ENCODE measurements at regions not wholly inside any gene's neighbourhood (a gene's known extent, or its start where the extent isn't known, plus 50 kb on each side); places are given as distances from the start of the nearest gene placed in this dataset.

DNA sequence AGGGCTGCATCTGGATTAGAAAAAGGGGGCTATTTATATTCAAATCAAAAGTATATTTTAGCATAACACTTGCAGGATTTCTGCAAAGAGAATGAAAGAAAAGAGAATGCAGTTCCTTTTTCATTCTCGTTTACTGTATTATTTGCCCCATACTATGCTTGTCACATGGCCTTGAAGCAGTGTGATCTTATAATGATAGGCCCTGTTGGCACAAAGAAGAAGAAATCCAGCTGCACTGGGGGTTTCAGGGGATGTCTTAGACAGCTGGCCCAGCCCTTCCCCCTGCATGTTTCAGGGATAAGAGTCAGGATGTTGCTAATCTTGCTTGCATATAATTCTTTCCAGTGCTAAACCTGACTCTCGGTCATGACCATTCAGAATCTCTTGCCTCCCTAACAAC lies 369.5 kb downstream of the SEC16B start:
- no peak for DNase-seq (ENCODE audit: low read depth)
- no peak for TF ChIP-seq CTCF (IDR thresholded peaks at IDR 0.05; ENCODE audit: insufficient read depth, low read length)
- H3K4me3 ChIP-seq (ENCODE audit: low read depth, low read length): no peak overlapping the region

DNA sequence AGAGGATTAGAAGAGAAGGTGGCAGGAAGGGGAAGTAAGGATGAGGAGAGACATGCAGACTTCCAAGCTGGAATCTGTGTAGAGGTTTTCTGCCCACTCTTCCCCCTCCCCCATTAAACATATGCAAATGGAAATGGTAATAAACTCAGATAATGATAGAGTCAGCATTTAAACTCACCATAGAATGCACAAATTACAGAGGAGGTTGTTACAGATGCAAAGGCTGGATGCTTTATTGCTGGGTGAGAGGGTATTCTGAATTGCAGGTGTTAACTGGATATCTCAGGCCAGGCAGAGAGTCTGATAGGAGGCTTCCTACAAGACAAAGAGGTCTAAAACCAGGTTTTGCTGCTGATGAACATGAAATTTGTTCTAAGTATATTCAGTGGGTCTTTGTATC lies 372.5 kb downstream of the SEC16B start:
- no peak overlapping the region for H3K4me3 ChIP-seq (ENCODE audit: low read depth, low read length)
- no peak for DNase-seq (ENCODE audit: low read depth)
- no peak for TF ChIP-seq CTCF (IDR thresholded peaks at IDR 0.05; ENCODE audit: insufficient read depth, low read length)

GRCh38 chr1:177596485-177596884 lies 373.4 kb downstream of the SEC16B start:
- DNase-seq (ENCODE audit: low read depth): no peak
- H3K4me3 ChIP-seq (ENCODE audit: low read depth, low read length): no peak overlapping the region
- no peak for TF ChIP-seq CTCF (IDR thresholded peaks at IDR 0.05; ENCODE audit: insufficient read depth, low read length)

- no peak overlapping the region for H3K4me3 ChIP-seq (ENCODE audit: low read depth, low read length)
- no peak for DNase-seq (ENCODE audit: low read depth)
- no peak for TF ChIP-seq CTCF (IDR thresholded peaks at IDR 0.05; ENCODE audit: insufficient read depth, low read length)
Measured at GRCh38 chr1:177593105-177593504, 376.8 kb downstream of the SEC16B start.

DNA sequence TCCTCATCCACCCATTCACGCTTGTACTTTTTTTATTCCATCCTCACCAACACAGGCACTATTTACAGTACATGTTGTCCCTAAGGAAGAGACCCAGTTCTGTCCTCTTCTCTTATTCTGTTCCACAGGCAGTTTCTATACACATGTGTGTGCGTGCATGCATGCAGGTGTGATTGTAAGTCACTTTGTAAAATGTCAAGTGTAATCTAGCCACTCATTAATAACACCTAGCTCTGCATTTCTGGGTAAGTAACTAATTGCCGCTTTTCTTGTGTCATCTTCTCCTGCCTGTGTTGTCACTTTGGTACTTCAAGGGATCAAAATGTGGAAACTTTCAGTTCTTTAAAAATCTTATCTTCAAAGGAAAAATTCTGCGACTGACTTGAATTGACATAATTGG lies 377.2 kb downstream of the SEC16B start:
- TF ChIP-seq CTCF (IDR thresholded peaks at IDR 0.05; ENCODE audit: insufficient read depth, low read length): no peak
- H3K4me3 ChIP-seq (ENCODE audit: low read depth, low read length): no peak overlapping the region
- no peak for DNase-seq (ENCODE audit: low read depth)

DNA sequence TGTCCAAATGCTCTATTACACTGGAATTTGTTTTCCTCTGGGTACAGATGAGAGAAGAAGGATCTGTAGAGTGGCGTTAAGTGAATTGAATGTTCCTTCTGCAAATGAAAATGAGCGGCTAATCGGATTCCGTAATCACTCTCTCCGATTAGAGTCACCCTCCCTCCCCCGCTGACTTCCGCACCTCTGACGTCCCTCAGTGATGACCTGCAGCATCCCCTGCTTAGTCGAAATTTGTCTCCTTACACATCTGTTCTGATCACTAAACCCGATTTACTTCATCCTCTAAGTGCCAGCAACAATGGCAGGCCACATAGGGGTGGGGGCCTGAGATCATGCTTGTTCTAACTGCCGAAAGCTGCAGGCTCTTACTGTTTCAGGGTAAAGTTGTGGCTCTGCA lies 378.7 kb downstream of the SEC16B start:
- DNase-seq (ENCODE audit: low read depth): no peak
- no peak for TF ChIP-seq CTCF (IDR thresholded peaks at IDR 0.05; ENCODE audit: insufficient read depth, low read length)

DNA sequence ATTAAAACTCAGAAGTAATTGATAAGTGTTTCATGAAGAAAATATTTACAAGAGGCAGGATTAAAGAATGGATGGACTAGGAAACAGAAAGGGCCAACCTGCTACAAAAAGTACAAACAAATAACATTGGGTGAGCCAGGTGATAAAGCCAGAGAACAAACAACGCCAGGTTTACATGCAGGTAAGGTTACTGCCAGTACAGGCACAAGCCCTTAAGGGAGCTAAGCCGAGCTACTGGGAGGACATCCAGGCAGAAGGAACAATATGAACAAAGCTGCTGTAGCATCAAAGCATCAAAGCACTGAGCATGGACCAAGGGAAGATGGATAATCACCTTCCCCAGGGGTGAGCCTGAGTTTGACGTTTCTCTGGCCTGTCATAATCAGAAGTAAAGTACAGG lies 380.7 kb downstream of the SEC16B start:
- no peak for DNase-seq (ENCODE audit: low read depth)
- no peak for TF ChIP-seq CTCF (IDR thresholded peaks at IDR 0.05; ENCODE audit: insufficient read depth, low read length)
- H3K4me3 ChIP-seq (ENCODE audit: low read depth, low read length): no peak overlapping the region

More for the DNA sequence above, 378.7 kb downstream of the SEC16B start:
- H3K4me3 ChIP-seq (ENCODE audit: low read depth, low read length): no peak overlapping the region

Measured in fibroblast of the aortic adventitia (primary cell).